Progenitor cell of endocrine pancreas (in vitro differentiated cells): ENCODE measurements at regions not wholly inside any gene's neighbourhood (a gene's known extent, or its start where the extent isn't known, plus 50 kb on each side); places are given as distances from the start of the nearest gene placed in this dataset.

Experiments used
- DNase-seq: peaks from one replicate; pipeline ENCODE4 v3.0.0; 2021; ENCODE audit warnings: low spot score; ENCODE audit not compliant: unreplicated experiment
- H3K27ac Mint-ChIP-seq: 2 replicates; pipeline ENCODE4 v1.8.0; 2021; ENCODE audit warnings: mild to moderate bottlenecking, moderate library complexity, mixed read lengths
- H3K27me3 Mint-ChIP-seq: 2 replicates; pipeline ENCODE4 v1.8.0; 2021; ENCODE audit warnings: mixed read lengths
- H3K36me3 Mint-ChIP-seq: 2 replicates; pipeline ENCODE4 v1.8.0; 2022; ENCODE audit warnings: mixed read lengths; ENCODE audit not compliant: insufficient read depth
- H3K4me1 Mint-ChIP-seq: 2 replicates; pipeline ENCODE4 v1.8.0; 2021; ENCODE audit warnings: low read depth, mixed read lengths
- H3K4me3 Mint-ChIP-seq: 2 replicates; pipeline ENCODE4 v1.8.0; 2021; ENCODE audit warnings: low read depth, mild to moderate bottlenecking, moderate library complexity, mixed read lengths
- H3K9me3 Mint-ChIP-seq: 2 replicates; pipeline ENCODE4 v1.8.0; 2021; ENCODE audit warnings: low read depth, mixed read lengths
- TF ChIP-seq, protein P1 (sequence below): fragments of 200-600 bp; sonication (generic); IDR thresholded peaks from one replicate; pipeline ENCODE4 v1.5.0; 2021; ENCODE audit warnings: antibody characterized with exemption, mild to moderate bottlenecking; ENCODE audit not compliant: unreplicated experiment

DNA sequence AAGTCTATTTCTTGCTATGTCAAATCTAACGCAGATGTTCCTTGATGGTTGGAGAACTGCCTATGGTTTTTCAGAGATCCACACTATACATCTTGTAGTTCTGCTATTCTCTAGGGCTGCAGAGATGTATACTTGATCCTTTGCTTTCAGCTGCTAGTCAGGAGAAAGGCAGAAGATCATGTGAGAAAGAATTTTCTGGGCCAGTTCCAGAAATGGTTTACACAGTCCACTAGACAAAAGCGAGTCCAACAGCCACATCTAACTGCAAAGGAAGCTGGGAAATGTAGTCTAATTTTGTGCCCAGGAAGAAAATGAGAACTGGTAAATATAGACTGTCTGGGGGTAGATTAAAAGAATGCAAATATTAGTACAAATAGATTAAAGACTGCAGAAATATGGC, 394.3 kb upstream of the SLIT2 start:
- Mint-ChIP-seq H3K27me3 (no peaks in the 10 kb centered on the region), H3K4me3 (no peak overlapping the region), H3K27ac (no peak overlapping the region), H3K4me1 (peaks cover 4% of the 10 kb centered on the region), H3K9me3 (peaks cover 9% of the 10 kb centered on the region), H3K36me3 (no peaks in the 10 kb centered on the region)
- DNase-seq, result no peak
- TF ChIP-seq, protein P1, sequence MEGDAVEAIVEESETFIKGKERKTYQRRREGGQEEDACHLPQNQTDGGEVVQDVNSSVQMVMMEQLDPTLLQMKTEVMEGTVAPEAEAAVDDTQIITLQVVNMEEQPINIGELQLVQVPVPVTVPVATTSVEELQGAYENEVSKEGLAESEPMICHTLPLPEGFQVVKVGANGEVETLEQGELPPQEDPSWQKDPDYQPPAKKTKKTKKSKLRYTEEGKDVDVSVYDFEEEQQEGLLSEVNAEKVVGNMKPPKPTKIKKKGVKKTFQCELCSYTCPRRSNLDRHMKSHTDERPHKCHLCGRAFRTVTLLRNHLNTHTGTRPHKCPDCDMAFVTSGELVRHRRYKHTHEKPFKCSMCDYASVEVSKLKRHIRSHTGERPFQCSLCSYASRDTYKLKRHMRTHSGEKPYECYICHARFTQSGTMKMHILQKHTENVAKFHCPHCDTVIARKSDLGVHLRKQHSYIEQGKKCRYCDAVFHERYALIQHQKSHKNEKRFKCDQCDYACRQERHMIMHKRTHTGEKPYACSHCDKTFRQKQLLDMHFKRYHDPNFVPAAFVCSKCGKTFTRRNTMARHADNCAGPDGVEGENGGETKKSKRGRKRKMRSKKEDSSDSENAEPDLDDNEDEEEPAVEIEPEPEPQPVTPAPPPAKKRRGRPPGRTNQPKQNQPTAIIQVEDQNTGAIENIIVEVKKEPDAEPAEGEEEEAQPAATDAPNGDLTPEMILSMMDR, result no peak

DNA sequence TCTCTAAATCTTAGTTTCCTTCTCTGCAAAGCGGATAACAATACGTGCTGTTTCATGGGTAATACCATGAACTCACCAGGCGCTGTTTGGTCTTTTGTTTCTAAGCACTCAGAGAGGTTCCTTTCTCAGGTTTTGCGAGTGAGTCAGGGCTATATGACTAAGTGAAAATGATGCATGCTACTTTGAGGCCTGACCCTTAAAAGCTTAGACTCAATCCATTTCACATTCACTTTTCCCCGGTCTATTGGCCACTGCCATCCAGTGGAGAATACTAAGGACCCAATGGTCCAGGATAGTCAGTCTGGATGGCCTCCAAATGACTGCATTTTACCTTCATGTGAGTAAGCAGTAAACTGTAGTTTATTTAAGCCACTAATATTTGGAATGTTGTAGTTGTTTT, 400.8 kb upstream of the SLIT2 start:
- H3K36me3 Mint-ChIP-seq, result no peaks in the 10 kb centered on the region
- no peaks in the 10 kb centered on the region for H3K4me1 Mint-ChIP-seq
- TF ChIP-seq, protein P1, result no peak
- H3K27me3 Mint-ChIP-seq, result no peaks in the 10 kb centered on the region
- peaks cover 9% of the 10 kb centered on the region for H3K9me3 Mint-ChIP-seq
- H3K27ac Mint-ChIP-seq, result no peak overlapping the region
- H3K4me3 Mint-ChIP-seq, result no peak overlapping the region
- no peak for DNase-seq

DNA sequence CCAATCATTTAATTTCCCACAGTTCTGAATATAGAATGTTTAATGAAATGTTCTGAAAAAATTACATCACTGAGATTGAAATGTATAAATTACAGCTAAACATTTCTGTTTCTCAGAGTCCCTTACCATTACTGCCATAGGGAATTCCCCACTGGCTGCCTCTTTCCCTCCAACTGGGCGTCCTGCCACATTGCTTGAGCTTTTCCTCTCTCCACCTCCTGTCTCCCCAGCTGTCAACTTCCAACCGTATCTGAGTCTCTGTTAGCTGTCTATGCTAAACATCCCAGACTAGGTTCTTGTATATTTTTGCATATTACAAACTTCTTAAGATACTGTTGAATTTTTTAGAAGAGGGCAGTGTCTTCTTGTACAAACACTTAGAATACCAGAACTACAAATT, 407.3 kb upstream of the SLIT2 start:
- TF ChIP-seq, protein P1, result no peak
- Mint-ChIP-seq H3K4me3 (no peak overlapping the region), H3K27me3 (no peaks in the 10 kb centered on the region), H3K4me1 (no peaks in the 10 kb centered on the region), H3K27ac (no peak overlapping the region), H3K36me3 (no peaks in the 10 kb centered on the region), H3K9me3 (no peaks in the 10 kb centered on the region)
- no peak for DNase-seq

DNA sequence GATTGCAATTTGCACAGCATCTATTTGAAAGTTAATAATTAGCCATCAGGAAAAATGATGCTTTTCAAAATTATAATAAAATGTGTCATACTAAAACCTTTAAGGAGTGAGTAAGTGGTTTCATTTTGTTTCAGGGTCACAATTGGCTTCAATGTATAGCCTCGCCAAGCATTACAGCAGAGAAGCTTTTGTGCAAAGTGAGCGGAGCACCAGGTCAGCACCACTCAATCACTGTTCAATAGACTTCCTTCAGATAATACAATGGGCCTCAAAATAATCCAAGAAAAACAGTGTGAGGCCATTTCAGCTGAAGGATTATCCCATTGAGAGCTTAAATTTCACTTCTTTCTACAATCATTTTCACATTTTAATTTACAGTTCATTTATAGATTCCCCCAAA, 409.2 kb upstream of the SLIT2 start:
- H3K36me3 Mint-ChIP-seq, result no peaks in the 10 kb centered on the region
- H3K27me3 Mint-ChIP-seq, result no peaks in the 10 kb centered on the region
- H3K27ac Mint-ChIP-seq, result no peak overlapping the region
- no peak for DNase-seq
- H3K4me1 Mint-ChIP-seq, result peaks cover 2% of the 10 kb centered on the region
- TF ChIP-seq, protein P1, result no peak
- H3K9me3 Mint-ChIP-seq, result no peaks in the 10 kb centered on the region
- no peak overlapping the region for H3K4me3 Mint-ChIP-seq

DNA sequence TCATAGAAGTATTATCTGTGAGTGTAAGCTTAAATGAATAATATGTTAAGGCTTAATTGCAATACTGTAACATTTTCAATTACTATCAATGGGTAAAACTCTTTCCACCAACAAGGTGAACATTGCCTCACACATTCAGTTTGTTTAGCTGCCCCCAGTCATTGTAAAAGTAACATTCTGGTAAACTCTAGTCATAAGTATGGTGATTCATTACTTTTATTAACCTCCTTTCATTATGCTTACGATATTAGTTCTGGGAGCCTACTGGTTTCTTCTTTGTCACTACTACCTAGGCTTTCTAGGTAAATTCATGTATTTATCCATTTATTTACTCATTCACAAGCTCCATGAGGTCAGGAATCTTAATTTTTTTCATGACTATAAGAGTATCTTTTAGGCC, 412.8 kb upstream of the SLIT2 start:
- Mint-ChIP-seq H3K9me3 (no peaks in the 10 kb centered on the region), H3K36me3 (no peaks in the 10 kb centered on the region), H3K4me3 (no peak overlapping the region), H3K27me3 (no peaks in the 10 kb centered on the region), H3K27ac (no peak overlapping the region), H3K4me1 (peaks cover 8% of the 10 kb centered on the region)
- TF ChIP-seq, protein P1, result no peak
- DNase-seq, result no peak
